ENCODE measurements at regions not wholly inside any gene's neighbourhood (a gene's known extent, or its start where the extent isn't known, plus 50 kb on each side); places are given as distances from the start of the nearest gene placed in this dataset.

- no peak for DNase-seq (ENCODE audit: low read depth)
- TF ChIP-seq CTCF (IDR thresholded peaks at IDR 0.05; ENCODE audit: insufficient read depth, low read depth, low read length, missing control alignments), result no peak
- H3K4me3 ChIP-seq (ENCODE audit: low read depth, low read length), result no peak overlapping the region
Observed at GRCh38 chr18:47628240-47628781, 302.1 kb downstream of the SMAD2 start.

DNA sequence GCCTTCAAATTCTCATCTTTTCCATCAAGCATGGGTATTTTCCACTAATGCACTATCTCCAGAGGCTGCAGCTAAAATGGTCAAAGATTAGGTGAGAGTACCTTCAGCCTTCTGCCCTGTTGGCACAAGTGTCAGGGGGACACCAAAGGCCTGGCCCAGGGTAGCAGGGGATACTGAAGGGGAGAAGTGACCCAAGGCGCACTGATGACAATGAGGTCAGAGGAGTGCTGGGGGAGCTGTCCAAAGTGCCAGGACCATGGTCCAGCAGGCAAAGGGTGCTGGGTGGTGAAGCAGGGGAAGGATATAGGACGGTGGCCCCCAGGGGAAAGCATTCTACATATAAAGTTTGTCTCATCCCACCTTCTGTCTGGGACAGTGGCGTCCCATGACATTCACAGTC is 303.4 kb downstream of the SMAD2 start:
- no peak for DNase-seq (ENCODE audit: low read depth)
- no peak overlapping the region for H3K4me3 ChIP-seq (ENCODE audit: low read depth, low read length)
- no peak for TF ChIP-seq CTCF (IDR thresholded peaks at IDR 0.05; ENCODE audit: insufficient read depth, low read depth, low read length, missing control alignments)

- TF ChIP-seq CTCF (IDR thresholded peaks at IDR 0.05; ENCODE audit: insufficient read depth, low read depth, low read length, missing control alignments), result no peak
- no peak for DNase-seq (ENCODE audit: low read depth)
- no peak overlapping the region for H3K4me3 ChIP-seq (ENCODE audit: low read depth, low read length)
Observed at GRCh38 chr18:47619771-47620448, 310.5 kb downstream of the SMAD2 start.

GRCh38 chr18:47618758-47619157 is 311.7 kb downstream of the SMAD2 start:
- no peak for TF ChIP-seq CTCF (IDR thresholded peaks at IDR 0.05; ENCODE audit: insufficient read depth, low read depth, low read length, missing control alignments)
- H3K4me3 ChIP-seq (ENCODE audit: low read depth, low read length), result no peak overlapping the region
- no peak for DNase-seq (ENCODE audit: low read depth)

- no peak for TF ChIP-seq CTCF (IDR thresholded peaks at IDR 0.05; ENCODE audit: insufficient read depth, low read depth, low read length, missing control alignments)
- no peak overlapping the region for H3K4me3 ChIP-seq (ENCODE audit: low read depth, low read length)
- DNase-seq (ENCODE audit: low read depth), result no peak
Observed at GRCh38 chr18:47615043-47615442, 315.4 kb downstream of the SMAD2 start.

- DNase-seq (ENCODE audit: low read depth), result no peak
Observed at GRCh38 chr18:47613929-47614328, 316.5 kb downstream of the SMAD2 start.

More at GRCh38 chr18:47613929-47614328, 316.5 kb downstream of the SMAD2 start:
- no peak for TF ChIP-seq CTCF (IDR thresholded peaks at IDR 0.05; ENCODE audit: insufficient read depth, low read depth, low read length, missing control alignments)
- H3K4me3 ChIP-seq (ENCODE audit: low read depth, low read length), result no peak overlapping the region
